Stimulated activated CD4-positive, alpha-beta T cell treated with anti-CD3 and anti-CD28 coated beads, TNF-alpha, amount 100 ng/mL, for 48 hours (primary cell): ENCODE measurements at regions not wholly inside any gene's neighbourhood (a gene's known extent, or its start where the extent isn't known, plus 50 kb on each side); places are given as distances from the start of the nearest gene placed in this dataset.

Experiments
- DNase-seq, 3 donors: peaks; one replicate each; pipeline ENCODE4 v3.0.0-alpha.2; 2020; ENCODE audit warnings: low read depth in 3 of 3

DNA sequence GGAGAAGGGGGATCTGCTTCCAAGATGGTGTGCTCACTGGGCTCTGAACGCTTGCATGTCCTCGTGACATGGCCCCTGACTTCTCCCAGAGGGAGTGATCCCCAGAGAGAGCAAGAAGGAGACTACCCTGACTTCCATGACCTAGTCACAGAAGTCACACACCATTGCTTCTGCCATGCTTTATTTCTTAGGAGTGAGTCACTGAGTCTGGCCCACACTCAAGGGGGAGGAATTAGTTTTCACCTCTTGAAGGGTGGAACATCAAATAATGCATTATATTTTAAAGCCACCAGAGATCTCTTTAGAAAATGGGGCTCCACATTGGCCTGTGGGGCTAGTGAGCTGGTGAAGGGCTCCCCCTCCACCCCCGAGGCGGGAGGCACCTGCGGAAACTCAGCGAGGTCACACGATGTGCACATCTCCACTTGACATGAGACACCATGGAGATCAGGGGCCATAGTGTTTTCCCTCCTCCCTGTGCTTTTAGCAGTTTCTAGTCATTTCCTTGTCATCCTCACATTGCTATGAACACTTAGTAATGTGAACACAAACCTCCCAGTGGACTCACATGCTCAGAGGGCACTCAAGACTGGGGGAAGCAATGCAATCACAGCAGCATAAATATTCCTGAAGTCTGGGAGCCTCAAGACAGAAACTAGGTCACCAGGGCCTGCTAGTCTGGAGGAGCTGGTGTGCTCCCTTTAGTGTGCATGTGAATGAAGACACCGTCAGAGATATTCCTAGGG is 87.4 kb upstream of the FZD10 start:
- no peak for DNase-seq

DNA sequence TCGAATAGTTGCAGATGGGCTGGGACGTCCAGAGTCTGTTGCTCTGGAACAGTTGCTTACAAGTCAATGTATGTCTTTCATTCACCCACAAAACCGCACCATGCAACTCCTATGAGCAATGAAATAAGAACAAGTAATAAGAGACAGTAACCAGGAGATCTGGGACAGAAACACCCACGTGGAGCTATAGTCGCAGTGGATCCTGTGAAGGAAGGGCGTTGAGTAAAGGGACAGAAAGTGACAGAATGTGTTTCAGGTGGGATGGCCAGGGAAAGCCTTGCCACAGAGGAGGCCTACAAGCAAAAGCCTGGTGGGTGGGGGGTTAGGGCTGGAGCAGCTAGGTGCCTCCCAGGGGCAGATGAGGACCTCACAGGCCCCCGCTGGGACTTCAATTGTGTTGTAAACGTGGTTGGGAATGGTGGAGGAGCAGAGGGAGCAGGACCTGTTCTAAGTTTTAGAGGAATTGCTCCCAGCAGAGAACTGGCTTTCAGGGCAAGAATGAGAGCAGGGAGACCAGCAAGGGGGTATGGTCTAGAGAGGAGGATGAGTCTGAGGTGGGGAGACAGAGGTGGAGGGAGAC is 86.7 kb upstream of the FZD10 start:
- DNase-seq = no peak

DNA sequence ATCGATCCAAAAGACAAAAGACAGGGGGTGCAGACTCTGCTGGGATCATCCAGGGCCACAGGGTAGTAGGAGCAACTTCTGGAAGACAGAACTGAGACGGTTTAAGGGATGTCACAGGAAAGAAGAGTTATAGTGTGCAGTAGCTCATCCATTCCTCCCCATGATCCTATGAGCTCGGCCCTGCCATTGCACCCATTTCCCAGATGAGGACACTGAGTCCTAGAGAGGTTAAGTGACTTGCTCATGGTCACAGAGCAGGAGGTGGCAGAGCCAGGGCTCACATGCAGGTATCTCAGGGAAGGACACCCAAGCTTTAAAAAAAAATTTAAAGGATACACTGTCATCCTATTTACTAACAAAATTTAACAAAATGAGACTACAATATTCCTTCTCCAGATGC is 86.1 kb upstream of the FZD10 start:
- no peak for DNase-seq

DNA sequence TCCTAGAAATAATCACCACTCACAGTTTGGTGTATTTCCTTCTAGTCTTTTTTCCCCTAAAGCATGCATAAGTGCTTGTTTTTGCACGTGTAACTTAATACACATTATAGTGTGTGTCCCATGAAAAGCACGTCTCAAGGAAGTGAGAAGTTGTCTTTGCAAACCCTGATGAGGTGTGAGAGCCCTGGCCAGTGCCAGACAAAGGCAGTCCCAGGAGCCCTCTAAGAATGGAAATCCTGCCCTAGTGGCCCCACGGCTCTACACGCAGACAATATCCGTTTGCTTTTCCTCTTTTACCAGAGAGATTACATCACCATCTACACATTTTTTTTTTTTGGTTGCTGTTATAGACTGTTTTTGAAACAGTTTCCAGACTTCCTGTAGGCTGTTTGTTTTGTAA is 85.5 kb upstream of the FZD10 start:
- DNase-seq = no peak

DNA sequence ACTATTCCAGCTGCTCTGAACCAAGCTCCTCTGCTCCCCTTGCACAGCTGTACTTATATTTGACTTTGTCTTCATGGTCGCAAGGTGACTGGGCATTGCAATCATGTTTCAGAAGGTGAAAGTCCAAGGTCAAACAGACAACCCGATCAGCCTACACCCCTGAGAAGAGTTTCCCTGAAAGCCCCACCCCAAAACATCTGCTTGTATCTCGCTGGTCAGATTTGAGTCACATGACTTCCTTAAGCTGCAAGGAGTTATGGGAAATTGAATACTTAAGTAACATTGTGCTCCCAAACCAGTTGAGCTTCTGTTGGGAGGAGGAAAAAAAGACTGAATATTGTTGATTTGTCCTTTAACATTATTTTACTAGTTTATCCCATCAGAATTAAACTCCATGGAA is 83.4 kb upstream of the FZD10 start:
- DNase-seq = no peak

DNA sequence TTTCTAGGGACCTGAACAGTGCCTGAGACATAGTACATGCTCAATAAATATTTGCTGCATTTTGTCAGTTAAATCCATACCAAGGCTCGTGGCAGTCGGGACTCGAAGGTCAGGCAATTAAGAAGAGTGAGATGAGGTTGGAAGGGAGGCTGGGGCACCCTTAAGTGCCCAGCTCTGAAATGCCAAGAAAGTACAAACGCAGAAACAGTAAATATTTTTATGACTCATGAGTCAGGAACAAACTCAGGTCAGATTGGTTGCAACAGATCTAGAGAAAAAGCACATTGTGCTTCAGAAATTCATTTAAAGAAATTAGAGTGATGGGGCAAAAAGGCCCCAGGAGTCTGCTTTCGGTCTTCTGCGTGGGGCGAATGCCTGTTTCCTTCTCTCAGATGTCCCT is 83.0 kb upstream of the FZD10 start:
- no peak for DNase-seq

DNA sequence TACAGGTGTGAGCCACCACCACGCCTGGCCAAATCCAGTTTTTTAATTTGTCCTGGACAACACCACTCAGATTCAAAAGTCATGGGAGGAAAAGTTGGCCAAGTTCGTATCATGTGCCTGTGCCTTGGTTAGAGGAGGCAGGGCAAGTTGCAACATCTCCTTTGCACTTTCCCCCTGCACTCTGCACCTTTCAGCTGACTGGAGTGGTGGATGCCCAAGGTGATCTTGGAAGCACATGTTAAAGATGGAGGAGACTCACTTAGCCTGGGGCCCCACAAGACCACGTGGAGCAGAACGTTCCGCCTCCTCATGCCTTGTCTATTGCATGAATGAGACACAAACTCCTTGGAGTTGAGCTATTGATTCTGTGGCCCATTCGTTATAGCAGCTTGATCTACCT is 82.1 kb upstream of the FZD10 start:
- DNase-seq = no peak

DNA sequence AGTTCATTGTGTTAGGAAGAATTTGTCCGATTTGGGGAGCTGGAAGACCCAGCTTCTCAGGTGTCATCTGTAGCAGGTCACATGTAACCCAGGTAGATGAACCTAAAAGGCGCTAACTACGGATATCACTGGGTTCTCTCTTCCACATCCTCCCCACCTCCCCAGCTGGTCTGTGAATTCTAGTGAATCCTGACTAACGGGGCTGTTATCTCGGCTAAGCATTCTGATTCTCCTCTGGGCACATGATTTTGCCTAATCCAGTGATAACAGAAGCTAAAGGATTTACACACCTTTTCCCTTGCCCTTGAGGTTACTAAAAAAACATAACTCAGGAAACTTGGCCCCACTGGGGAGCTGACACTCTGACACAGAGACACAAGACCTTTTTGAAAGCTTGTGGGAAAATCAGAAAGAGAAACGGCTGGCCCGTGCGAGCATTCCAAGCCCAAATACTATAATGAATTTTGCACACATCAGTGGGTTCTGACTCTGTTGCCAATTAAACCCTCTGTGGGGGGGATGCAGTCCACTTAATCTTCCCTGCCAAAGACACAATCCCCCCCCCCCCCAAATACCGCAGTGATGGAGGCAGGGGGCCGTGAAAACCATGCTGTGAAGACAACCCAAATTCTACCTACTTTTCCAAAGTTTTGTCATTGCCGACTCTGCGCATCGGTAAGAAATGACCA is 81.0 kb upstream of the FZD10 start:
- DNase-seq = no peak

DNA sequence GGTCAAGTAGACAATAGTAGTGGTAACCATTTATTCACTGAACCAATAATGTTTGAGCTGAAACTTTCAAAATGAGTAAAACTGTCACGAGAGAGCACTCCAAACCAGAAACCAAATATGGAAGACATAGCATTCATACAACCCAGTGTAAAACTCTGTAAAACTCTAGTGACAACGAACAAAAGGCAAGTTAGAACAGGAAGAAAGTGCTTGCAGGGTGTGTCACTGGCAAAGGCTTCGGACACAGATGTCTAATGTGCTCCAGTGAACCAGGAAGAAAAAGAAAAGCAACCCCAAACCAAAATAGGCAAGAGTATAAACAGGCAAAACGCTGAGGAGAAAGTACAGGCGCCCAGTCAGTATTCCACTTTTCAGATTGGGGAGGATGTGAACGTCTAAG is 79.3 kb upstream of the FZD10 start:
- DNase-seq = no peak

DNA sequence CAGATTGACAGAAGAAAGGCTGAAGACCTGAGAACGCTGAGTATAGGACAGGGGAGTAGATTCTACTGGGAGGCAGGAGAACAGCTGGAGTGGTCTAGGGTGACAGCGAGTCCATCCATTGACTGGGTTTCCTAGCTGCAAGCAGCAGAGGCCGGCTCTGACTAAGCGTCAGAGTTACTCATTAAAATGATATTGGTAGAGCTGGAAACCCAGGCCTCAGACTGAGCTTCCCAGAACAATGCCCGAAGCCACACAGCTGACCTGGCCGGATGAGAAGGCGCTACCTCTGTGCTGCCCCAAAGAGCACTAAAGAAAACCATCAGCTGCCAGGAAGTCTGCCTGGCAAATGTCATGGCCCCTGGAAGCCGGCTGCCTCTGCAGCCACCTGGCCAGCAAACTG is 78.5 kb upstream of the FZD10 start:
- DNase-seq = no peak

DNA sequence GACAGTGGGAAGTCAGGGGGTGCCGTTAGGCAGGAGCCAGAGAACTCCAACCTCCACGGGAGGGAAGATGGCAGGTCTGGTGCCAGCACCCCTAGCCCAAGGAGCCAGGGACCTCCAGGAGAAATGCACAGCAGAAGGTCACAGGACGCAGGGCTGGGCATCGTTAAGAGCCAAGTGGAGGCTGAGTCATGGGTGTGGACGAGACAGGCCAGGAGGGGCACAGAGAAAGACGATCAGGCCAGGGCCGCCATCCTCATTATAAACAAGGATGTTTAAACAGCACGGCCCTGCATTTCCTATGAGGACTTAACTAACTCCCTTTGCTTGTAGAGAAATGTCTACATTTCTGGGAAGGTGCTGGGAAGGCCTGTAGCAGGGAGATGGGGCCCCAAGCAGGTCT is 77.9 kb upstream of the FZD10 start:
- no peak for DNase-seq

DNA sequence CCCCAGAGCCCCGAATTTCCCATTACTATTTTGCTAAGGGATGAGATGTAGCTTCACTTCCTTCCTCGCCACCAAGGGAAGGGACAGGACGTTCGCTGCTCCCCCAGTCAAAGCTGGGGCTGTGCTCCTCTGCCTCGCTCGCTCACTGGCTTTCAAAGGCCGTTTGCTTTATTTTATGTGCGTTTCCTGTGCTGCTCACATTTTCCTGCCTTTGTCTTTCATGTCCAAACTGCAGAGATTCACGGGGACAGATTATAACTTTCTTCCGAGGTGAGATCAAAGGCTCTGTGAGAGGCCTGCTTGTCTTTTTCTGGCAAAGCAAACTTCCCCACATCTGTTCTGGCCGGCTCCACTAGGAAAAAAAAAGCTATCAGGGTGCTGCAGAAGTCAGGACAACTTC is 76.0 kb upstream of the FZD10 start:
- DNase-seq = no peak

DNA sequence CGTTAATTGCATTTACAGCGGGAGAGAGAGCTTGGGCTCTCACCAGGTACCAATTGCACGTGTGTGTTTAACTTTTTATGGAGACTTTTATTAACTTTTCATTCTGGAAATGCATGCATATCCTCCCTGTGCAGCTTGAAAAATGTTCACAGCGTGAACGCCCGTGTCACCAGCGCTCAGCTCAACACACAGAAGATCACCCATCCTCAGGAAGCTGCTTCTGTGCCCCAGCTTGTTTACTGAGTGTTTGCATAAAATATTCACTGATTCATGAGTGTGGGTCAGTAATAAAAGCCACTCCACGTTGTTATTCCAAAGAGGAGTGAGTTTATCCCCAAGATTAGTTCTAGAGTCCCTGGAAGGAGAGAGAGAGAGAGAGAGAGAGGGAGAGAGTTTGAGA is 75.5 kb upstream of the FZD10 start:
- no peak for DNase-seq

DNA sequence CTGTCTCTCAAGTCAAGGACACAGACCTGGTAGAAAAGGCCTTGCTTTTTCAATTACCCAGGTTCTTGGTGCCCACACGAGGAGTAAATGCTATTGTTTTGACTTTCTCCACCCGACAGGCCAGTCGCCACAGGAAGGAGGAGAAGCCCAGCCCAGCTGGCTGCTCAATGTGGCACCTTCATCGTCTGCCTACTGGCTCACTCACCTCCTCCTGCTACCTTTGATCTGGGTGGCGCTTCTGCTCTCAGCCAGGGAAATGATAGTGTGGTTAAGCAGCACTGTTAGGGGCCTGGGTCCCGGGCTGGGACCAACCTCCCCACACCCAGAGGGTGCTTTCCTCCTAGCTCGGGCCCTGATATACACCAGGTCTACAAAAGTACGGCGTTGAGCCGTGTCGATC is 75.0 kb upstream of the FZD10 start:
- no peak for DNase-seq

DNA sequence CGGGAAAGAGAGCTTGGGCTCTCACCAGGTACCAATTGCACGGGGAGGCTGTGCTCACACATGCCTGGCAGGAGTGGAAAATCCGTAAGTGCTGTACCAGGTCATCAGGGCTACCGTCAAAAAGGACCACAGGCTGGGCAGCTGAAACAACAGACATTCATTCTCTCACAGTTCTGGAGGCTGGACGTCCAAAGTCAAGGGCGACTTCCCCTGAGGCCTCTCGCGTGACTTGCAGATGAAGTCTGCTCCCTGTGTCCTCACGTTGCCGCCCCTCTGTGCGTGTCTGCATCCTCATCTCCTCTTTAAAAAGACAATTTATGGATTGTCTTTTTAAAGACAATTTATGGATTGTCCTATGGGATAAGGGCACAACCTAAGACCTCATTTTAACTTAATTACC is 73.8 kb upstream of the FZD10 start:
- no peak for DNase-seq

DNA sequence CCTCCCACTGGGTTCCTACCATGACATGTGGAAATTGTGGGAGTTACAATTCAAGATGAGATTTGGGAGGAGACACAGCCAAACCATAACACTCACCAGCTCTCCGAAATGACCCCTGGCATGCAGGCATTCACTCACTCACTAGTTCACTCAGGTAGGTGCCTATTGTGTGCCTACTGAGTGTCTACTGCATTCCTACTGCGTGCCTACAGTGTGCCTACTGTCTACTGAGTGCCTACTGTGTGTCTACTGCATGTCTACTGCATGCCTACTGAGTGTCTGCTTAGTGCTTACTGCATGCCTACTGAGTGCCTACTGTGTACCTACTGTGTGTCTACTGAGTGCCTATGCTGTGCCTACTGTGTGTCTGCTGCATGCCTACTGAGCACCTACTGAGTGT is 71.7 kb upstream of the FZD10 start:
- DNase-seq = no peak

DNA sequence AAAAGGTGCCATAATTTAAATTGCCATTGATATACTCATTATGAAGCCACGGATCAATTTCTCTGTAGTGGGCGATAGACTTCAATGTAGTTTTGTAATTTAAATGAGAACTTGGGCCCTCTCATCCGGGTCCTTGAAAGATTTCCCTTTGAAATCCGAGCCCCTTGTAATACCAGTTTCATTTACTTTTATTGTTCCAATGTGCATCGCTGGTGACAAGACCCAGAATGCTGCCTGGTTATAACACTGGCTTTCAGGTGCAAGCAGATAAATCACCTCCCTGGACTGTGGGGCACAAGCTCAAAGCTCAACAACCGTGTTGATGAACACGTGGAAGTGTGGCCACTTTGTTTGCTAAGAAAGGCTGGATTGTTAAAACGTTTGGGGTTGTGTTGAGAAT is 68.9 kb upstream of the FZD10 start:
- no peak for DNase-seq

DNA sequence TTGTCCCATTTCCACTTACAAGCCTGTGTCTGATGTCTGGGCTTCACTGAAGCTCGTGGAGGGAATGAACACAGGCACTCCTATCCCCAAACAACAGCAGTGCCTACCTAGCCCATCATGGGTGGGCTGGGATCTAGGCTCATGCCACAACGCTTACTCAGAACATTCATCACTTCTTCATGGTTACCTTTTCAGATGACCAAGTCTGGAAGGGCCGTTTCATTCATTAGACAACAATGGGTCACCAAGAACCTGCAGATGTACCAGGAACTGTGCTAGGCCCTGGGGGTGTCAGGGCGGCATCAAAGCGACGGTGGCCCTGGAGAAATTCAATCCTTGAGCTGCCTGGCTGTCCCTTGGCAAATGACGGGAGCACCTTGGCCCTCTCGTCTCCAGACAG is 64.9 kb upstream of the FZD10 start:
- no peak for DNase-seq

DNA sequence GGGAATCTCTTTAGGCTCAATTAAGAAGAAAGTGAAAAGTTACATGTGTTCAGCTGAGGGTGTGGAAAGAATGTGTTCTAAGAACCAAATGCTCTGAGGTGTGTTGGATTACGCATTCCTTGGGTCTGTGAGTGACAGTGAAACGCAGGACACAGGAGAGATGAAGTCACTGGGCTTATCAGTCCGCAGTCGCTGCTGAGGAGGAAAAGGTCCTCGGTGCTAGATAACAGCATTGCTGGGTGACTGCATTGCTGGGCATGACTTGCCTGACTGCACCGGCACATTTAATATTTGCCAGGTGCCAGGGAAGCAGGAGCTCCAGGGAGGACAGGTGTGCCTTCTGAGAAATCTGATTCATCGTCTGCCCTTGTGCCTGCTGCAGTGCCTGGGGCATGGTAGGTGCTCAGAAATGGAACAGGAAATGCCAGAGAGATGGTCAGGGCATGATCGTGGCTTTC is 64.4 kb upstream of the FZD10 start:
- DNase-seq = no peak

DNA sequence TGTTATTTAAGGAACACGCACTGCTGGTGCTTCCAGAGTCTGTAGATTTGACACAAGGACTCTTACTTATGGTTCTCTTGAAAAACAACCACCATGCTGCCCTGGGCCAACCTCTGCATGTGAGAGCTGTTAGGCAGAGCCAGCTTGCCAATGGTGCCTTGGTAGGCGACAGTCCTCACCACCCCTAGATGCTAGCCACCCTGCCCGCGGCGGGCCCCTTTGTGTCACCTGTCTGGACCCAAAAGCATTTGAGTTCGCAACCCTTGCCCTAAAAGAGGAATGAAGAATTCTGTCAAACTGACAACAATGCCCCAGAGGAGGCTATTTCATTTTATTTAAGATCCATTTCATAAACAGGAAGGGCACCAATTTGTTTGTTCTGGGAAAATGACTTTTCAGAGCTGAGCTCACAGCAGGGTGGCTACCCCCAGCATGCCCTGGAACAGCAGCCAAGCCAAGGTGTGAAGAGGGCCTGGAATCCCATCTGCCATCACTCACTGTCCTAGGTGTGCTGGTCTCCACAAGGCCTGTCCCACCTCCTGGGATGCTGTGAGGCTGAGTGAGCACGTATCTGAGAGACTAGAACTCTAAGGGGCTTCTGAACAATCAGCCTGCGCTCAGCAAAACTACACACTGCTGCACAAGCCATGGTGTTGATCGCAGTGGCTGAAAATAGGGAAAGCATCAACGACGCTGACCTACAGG is 63.8 kb upstream of the FZD10 start:
- no peak for DNase-seq

DNA sequence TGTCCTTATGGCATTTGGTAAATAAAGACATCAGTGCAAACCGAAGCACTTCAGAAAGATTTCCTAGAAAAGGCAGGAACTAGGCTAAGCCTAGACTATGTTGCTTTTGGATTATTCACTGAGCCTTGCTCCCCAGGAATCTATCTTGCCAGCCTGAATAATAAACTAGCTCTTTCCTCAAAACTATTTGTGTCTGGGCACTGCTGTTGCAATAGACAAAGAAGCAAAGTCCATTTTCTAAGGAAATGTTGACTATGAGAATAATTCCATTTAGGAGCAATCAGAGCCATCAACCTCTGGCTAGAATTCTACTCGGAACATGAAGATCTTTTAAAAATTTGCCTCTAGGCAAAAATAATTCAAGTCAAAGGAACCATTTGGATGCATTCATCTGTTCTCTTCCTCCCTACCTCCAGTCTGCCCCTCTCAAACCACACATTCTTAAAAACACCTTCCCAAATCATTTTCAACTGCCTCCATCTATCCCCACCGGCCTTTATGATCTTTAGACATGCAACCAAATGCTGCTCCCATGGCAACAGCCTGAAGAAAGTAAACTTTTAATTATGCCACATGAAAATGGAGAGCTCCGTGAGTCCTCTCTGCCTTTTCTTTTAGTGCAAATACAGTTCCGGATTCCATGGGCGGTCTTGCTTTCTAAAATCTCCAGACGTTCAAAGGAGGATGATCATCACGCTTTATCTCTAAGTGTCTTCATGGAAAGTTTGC is 61.5 kb upstream of the FZD10 start:
- DNase-seq = no peak

DNA sequence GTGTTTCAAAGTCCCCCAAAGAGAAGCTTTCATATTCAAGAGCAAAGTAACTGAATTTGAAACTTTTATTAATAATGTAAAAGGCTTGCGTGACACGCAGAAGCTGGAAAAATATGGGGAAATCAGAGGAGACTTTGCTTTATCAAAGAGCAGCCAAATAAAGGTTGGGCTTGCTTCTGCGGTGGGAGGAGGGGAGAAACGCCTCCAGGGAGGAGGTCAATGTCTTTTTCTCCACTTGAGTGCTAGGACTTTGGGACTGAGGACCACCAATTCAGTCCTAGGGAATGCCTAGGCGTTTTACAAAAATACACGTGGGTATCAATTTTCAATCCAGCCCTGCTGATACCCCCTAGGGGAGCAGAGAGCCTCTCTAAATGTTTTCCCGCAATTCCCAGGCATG is 60.9 kb upstream of the FZD10 start:
- no peak for DNase-seq
